OCI-LY3 (cell line): ENCODE measurements at regions not wholly inside any gene's neighbourhood (a gene's known extent, or its start where the extent isn't known, plus 50 kb on each side); places are given as distances from the start of the nearest gene placed in this dataset.

Experiments
- CTCF ChIP-seq: fragments of 200-600, 300-600 bp; sonication (generic); IDR thresholded peaks from 2 replicates; pipeline ENCODE4 v1.5.1; 2014; ENCODE audit warnings: antibody characterized with exemption, low read length, low read depth
- EZH2phosphoT487 ChIP-seq: fragments of 200-600 bp; shearing (Covaris generic); IDR thresholded peaks from 2 replicates; pipeline ENCODE4 v1.6.1; 2018; ENCODE audit warnings: antibody characterized with exemption, mixed run types, low read depth

- TF ChIP-seq CTCF, result no peak
- TF ChIP-seq EZH2phosphoT487, result no peak
Observed at GRCh38 chr13:39803156-39803555, 147.7 kb downstream of the COG6 start.
